NB4 (cell line): ENCODE measurements at regions not wholly inside any gene's neighbourhood (a gene's known extent, or its start where the extent isn't known, plus 50 kb on each side); places are given as distances from the start of the nearest gene placed in this dataset.
"Not testable (repeated sequence)": the region's sequence is repeated elsewhere in the genome, so short reads cannot be mapped to it uniquely, and the experiment has no call there.

ENCODE experiments used
- DNase-seq: peaks from one replicate; pipeline ENCODE4 v3.0.0; 2010; ENCODE audit warnings: low read depth
- H3K4me3 ChIP-seq: one replicate; pipeline ENCODE4 v1.5.1; 2011; ENCODE audit warnings: mild to moderate bottlenecking, low read depth, low read length, moderate library complexity
- CTCF ChIP-seq: IDR thresholded peaks from one replicate; pipeline ENCODE4 v1.5.1; 2012; ENCODE audit warnings: low read depth, low read length
- MAX ChIP-seq: IDR thresholded peaks from 2 replicates; pipeline ENCODE4 v1.6.1; 2011; ENCODE audit warnings: low read depth, low read length
- MYC ChIP-seq: IDR thresholded peaks from 2 replicates; pipeline ENCODE4 v1.6.1; 2011; ENCODE audit warnings: low read depth, low read length
- POLR2A ChIP-seq: IDR thresholded peaks from 2 replicates; pipeline ENCODE4 v1.6.1; 2011; ENCODE audit warnings: mild to moderate bottlenecking; ENCODE audit not compliant: insufficient read length; ENCODE audit errors: extremely low read depth

- no peak for DNase-seq
- H3K4me3 ChIP-seq = no peak overlapping the region
- TF ChIP-seq MYC = no peak
These were observed 435.1 kb downstream of the SPATA31D1 start for GRCh38 chr9:82423700-82424099.

GRCh38 chr9:82424599-82425120 lies 436.1 kb downstream of the SPATA31D1 start:
- no peak for DNase-seq
- TF ChIP-seq POLR2A = no peak
- TF ChIP-seq MYC = no peak
- no peak overlapping the region for H3K4me3 ChIP-seq

GRCh38 chr9:82431121-82431520 lies 442.5 kb downstream of the SPATA31D1 start:
- TF ChIP-seq MYC (no peak), CTCF (no peak), MAX (no peak), POLR2A (no peak)
- DNase-seq = no peak
- no peak overlapping the region for H3K4me3 ChIP-seq

GRCh38 chr9:82433290-82433931 lies 444.8 kb downstream of the SPATA31D1 start:
- H3K4me3 ChIP-seq, DNase-seq: not testable (repeated sequence)

- no peak for DNase-seq
- H3K4me3 ChIP-seq = no peak overlapping the region
- no peak for TF ChIP-seq MYC
- no peak for TF ChIP-seq MAX
- TF ChIP-seq POLR2A = no peak
- no peak for TF ChIP-seq CTCF
These were observed 447.9 kb downstream of the SPATA31D1 start for GRCh38 chr9:82436475-82436874.

GRCh38 chr9:82437183-82437582 lies 448.6 kb downstream of the SPATA31D1 start:
- DNase-seq, H3K4me3 ChIP-seq: not testable (repeated sequence)

- DNase-seq = no peak
- H3K4me3 ChIP-seq = no peak overlapping the region
- TF ChIP-seq MYC (no peak), MAX (no peak), CTCF (no peak), POLR2A (no peak)
These were observed 450.0 kb downstream of the SPATA31D1 start for GRCh38 chr9:82438581-82438980.

GRCh38 chr9:82443312-82443711 lies 454.7 kb downstream of the SPATA31D1 start:
- TF ChIP-seq CTCF (no peak), MAX (no peak), MYC (no peak), POLR2A (no peak)
- no peak for DNase-seq

More at GRCh38 chr9:82443312-82443711, 454.7 kb downstream of the SPATA31D1 start:
- H3K4me3 ChIP-seq = no peak overlapping the region
